ENCODE measurements at regions not wholly inside any gene's neighbourhood (a gene's known extent, or its start where the extent isn't known, plus 50 kb on each side); places are given as distances from the start of the nearest gene placed in this dataset.

- DNase-seq (ENCODE audit: low read depth, low spot score), result no peak
- no peak overlapping the region for H3K27ac ChIP-seq
Measured at GRCh38 chr19:30630289-30631032, 258.3 kb downstream of the ZNF536 start.

GRCh38 chr19:30629086-30629485, 256.9 kb downstream of the ZNF536 start:
- no peak for DNase-seq (ENCODE audit: low read depth, low spot score)
- H3K27ac ChIP-seq, result no peak overlapping the region

DNA sequence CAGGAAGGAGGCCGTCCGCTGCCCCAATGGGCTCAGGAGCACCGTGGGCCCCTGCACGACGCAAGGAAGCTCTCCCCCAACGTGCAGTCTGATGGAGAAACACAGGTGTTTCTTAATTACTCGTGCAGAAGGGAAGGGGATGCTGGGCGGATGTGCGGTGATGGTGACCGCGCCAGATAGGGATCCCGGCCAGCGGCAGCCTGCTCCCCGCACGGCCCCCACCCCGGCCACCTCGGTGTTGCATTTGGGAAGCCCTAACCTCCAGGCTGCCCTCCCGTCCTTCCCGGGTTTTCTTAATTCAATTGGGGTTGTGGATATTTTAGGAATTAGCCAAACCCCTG, 254.4 kb downstream of the ZNF536 start:
- DNase-seq (ENCODE audit: low read depth, low spot score), result no peak
- no peak overlapping the region for H3K27ac ChIP-seq

- no peak for DNase-seq (ENCODE audit: low read depth, low spot score)
- no peak overlapping the region for H3K27ac ChIP-seq
Measured at GRCh38 chr19:30625947-30626625, 253.9 kb downstream of the ZNF536 start.

DNA sequence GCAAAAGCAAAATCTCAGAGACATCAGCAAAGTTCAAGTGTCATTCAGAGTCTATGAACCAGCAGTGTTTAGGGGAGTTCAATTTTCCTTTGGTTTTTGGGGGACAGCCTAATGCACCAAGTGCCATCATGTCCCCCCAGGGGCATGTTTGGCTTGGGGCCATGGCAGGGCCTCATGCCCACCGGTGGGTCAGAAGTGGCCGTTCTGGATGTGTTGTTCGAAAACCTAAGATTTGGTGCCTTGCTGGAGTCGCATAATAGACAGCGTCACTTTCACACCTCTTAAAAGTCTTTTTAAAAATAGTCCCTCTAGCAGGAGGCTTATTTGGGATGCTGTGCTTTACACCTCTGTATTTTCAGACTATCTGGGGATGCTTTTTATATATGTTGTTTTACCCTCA, 250.1 kb downstream of the ZNF536 start:
- H3K27ac ChIP-seq, result no peak overlapping the region
- no peak for DNase-seq (ENCODE audit: low read depth, low spot score)

DNA sequence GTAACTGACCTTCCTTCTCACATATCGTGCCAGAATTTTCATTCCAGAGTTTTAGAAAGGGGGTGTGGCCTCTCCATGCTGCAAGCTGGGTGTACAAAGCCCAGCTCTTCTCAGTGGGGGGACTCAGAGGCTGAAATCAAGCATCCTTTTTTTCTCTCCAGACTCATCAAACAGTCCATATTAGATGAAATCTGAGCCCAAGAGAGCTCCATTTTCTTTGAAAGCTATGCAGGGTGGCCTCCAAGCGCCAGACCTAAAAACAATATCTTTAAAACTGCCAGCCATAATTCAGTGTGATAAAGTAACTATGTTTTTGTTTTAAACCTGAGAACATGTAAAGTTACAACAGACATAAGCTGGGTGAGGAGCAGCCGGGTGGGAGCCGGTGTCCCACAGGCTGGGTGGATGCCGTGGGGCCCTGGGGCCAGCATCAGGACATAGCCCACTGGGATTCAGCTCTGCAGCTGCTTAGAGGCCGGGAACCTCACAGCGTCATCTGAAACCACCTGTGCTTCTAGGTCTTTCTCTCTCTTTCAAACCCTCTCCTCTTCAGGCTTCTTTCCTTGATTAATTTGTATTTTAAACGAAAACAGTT, 249.2 kb downstream of the ZNF536 start:
- no peak overlapping the region for H3K27ac ChIP-seq
- DNase-seq (ENCODE audit: low read depth, low spot score), result no peak

DNA sequence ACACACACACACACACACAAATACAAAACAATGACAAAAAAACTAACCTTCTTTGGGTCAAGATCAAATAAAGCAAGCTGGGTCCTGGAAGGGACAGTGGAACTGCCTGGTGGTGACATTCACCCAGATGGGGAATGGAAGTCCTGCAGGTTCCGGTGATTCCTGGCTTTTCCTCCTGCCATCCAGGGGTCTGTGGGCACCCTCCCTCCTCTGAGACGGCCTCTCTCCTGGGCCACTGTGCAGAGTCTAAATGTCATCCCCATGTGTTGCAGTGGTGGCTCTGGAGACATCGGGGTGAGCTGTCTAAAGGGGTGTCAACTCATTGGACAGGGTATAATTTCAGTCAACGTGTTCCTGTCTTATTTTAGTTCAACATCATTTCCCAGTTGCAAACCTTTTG, 248.2 kb downstream of the ZNF536 start:
- H3K27ac ChIP-seq, result no peak overlapping the region
- DNase-seq (ENCODE audit: low read depth, low spot score), result no peak

DNA sequence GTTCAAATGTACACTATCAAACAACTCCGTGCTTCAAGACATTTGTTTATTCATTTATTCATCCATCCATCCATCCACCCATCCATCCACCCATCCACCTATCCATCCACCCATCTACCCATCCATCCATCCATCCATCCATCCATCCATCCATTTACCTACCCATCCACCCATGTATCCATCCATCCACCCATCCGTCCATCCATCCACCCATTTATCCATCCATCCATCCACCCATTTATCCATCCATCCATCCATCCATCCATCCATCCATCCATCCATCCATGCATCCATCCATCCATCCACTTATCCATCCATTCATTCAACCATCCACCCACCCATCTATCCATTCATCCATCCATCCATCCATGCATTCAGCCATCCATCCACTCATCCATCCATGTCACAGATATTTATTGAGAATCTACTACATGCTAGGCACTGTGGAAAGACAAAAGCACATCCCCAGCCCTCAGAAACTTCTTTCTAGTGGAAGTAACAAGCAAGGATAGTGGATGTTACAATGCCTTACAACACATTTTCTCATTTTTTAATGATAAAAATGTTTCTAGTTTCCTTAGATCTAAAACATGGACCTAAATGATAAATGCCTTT, 237.6 kb downstream of the ZNF536 start:
- DNase-seq (ENCODE audit: low read depth, low spot score), result no peak
- H3K27ac ChIP-seq, result no peak overlapping the region

- H3K27ac ChIP-seq, result no peak overlapping the region
- DNase-seq (ENCODE audit: low read depth, low spot score), result no peak
Measured at GRCh38 chr19:30608471-30608870, 236.3 kb downstream of the ZNF536 start.

Measured in epithelial cell of prostate (primary cell).